Activated T-helper 9 cell treated with anti-CD3 and anti-CD28 coated beads, Interleukin-2, amount 50 U/mL, for 16 hours (primary cell): ENCODE measurements at regions not wholly inside any gene's neighbourhood (a gene's known extent, or its start where the extent isn't known, plus 50 kb on each side); places are given as distances from the start of the nearest gene placed in this dataset.
"Not testable (repeated sequence)": the region's sequence is repeated elsewhere in the genome, so short reads cannot be mapped to it uniquely, and the experiment has no call there.

Experiments
- DNase-seq: peaks from one replicate; pipeline ENCODE4 v3.0.0-alpha.2; 2020; ENCODE audit warnings: low read depth

DNA sequence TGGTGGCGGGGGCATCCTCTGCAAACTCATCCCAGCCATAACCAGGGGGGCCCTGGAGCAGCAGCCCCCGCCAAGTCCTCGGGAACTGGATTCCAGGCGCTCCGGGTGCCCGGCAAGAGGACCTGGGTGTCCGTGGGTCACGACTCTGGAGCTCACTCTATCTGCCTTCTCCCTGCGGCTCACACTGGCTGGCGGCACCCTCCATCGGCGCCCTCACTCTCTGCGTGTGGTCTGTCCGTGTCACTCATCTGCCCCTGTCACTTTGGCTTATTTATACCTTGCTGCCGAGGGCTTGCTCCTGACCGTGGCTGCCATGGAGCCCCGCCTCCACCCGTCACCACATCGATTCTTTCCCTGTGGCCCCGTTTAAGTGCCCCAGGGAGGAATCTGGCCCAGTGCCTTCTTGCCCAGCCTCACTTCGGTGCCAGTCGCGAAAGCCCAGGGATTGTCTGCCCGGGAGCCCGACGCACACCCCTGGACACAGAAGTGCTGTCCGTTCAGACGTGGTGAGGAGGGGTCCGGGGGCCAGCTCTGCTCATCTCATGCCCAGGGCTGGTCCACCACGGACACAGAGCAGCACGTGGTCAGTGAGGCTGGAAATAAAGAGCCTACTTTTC is 115.7 kb upstream of the ZNF469 start:
- not testable (repeated sequence) for DNase-seq

DNA sequence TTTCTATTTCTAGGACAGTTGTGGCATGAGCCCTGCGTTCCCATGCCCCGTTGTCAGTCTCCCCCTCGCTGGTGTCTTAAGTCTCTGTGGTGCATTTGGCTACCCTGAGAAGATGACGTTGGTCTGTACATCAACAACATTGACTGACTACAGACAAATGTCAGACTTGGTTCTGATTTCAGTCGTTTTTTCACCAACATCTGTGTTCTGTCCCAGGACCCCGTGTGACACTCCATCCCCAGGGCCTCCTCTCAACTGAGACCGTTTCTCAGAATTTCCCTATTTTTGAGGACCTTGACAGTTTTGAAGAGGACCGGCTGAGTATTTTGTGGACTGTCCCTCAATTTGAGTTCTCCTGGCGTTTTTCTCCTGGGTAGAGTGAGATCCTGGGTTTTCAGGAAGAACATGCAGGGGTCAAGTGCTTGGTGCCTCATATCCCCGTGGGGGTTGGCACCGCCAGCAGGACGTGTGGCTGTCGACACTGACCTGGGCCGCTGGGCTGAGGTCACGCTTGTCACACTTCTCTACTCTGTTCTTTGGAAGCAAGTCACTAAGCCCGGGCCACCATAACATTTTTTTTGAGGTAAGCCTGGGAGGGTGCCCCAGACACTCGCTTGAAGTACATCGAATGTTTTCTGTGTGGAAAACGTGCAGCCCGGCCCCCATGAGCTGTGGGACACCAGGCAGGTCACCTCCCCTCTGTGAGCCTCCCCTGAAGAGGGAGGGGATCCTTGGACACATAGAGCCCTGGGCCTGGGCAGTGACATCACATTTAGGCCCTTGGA is 114.4 kb upstream of the ZNF469 start:
- DNase-seq: not testable (repeated sequence)

DNA sequence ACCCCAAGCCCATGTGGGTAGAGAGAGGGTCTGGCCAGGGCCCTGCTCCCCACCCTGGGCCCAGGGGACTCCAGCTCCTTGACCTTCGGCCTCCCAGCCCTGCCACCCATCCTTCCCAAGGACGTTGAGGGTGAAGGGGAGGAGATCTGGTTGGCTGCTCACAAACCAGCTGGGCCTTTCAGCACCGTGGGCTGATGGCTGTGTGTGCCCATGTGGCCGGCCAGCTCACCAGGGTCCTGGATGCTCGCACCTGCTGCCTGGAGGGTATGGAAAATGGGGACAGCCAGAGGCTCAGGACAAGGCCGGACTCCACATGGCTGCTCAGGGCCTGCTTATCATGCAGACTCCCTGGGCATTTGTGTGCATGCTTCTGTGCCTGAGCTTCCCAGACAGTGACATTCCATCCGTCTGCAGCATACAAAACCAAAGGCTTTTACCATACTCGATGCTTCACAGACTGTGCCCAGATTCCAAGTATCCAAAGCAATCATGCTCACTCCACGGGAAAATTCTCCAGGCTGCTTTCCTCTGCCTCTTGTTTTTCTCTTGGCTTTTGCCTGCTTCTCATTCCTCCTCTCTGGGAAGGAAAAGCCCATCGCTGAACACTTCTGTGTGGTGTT is 112.5 kb upstream of the ZNF469 start:
- DNase-seq: not testable (repeated sequence)

DNA sequence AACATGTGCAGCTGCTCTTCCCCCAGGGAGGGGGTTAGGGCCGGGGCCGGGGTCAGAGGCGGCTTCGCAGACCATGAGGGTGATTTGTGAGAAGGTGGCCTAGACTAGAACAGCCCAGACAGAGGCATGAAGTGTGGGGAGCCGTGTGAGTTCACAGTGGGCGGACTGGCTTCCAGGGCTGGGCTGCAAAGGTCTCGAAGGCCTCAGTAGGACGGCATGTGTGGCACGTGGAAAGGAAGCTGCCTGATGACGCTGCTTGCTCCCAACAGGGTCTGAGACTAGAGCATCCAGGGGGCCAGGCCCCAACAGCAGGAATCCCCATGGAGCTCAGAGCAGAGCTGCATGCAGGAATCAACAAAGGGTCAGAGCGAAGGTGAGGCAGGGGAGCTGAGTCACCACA is 111.5 kb upstream of the ZNF469 start:
- DNase-seq: not testable (repeated sequence)

DNA sequence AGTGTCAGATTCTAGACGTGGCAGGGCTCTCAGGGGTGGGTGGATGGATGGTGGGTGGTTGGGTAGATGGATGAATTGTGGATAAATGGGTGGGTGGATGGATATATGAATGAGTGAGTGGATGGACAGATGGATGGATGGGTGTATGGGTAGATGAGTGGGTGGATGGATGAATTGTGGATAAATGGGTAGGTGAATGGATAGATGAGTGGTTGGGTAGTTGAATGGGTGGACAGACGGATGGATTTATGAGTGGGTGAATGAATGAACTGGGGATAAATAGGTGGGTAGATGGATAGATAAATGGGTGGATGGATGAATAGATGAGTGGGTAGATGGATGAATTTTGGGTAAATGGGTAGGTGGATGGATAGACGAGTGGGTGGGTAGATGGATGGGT is 111.0 kb upstream of the ZNF469 start:
- DNase-seq: not testable (repeated sequence)

DNA sequence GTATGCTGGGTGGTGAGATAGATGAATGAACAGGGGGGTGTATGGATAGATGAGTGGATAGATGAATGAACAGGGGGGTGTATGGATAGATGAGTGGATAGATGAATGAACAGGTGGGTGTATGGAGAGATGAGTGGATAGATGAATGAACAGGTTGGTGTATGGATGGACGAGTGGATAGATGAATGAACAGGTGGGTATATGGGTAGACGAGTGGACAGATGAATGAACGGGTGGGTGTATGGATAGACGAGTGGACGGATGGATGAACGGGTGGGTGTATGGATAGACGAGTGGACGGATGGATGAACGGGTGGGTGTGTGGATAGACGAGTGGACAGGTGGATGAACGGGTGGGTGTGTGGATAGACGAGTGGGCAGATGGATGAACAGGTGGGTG is 110.3 kb upstream of the ZNF469 start:
- not testable (repeated sequence) for DNase-seq

DNA sequence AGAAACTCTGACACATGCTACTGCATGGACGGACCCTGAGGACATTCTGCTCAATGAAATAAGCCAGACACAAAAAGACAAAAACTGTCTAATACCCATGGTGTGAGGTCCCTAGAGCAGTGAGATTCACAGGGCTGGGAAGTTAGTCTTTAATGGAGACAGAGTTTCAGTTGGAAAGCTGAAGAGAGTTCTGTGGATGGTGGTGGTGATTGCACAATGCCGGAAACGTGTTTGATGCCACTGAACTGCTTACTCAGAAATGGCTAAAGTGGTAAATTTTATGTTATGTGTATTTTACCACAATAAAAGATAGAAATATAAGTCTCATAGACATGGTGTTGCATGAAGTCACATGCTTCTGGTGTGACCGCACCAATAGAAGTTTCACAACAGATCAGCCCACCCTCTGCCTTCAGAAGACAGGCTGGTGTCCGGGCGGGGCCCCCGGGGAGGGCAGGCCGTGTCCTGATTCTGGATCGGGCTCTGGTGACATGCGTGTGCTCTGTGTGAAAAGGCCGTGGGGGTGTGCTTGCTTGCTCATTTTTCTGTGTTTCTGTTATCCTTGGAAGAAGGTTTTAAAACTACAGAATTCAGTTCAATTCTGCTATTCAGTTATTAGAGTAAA is 108.5 kb upstream of the ZNF469 start:
- DNase-seq: not testable (repeated sequence)

DNA sequence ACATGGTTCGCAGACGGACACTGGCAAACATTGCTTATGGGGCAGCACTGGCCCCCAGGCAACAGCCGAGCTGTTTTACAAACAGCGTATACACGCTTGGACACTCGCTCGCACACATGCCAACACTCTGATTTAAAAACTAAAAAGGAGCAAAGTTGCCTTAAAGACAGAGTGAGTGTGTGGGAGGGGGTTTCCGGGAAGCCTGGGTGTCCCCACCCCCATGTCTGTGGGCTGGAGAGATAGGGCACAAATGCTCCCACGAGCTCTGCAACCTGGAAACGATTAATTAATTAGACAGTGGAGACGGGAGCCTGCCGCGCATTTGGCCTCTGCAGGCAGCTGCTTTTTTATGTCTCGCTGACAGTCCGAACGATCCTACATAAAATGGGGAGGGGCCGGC is 107.9 kb upstream of the ZNF469 start:
- DNase-seq: no peak

DNA sequence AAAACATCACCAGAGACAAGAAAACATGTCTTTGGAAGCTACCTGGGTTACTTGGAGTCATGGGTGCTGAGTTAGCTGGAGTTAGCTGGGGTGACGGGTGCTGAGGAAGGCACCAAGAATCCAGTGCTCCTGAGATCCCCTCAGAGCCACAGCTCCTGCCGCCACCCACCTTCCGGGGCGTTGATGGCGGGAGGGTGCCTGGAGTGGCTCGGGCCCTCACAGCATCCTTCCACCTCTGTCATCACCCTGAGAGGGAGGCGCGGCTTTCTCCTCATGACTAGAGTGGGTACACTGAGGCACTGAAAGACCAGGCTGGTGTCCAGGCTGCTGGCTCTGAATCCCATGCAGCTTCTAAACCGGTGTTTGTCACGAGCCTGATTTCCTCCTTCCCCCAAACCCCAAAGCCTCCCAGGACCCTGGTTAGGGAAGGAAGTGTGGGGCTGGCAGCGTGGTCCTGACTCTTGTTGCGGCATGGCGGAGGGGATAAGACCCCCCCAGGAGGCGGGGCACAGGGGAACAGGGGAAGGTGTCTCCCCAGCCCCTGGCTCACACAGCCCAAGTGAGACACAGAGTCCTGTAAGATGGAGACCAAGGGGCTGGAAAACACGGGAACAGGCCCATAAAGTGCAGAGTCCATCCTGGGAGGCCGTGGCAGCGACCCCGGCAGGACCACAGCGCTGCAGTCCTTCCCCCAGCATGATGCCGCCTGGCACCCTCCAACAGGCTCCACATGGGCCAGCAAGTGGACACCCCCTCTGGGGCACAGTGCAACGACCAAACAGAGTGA is 107.2 kb upstream of the ZNF469 start:
- DNase-seq: not testable (repeated sequence)

DNA sequence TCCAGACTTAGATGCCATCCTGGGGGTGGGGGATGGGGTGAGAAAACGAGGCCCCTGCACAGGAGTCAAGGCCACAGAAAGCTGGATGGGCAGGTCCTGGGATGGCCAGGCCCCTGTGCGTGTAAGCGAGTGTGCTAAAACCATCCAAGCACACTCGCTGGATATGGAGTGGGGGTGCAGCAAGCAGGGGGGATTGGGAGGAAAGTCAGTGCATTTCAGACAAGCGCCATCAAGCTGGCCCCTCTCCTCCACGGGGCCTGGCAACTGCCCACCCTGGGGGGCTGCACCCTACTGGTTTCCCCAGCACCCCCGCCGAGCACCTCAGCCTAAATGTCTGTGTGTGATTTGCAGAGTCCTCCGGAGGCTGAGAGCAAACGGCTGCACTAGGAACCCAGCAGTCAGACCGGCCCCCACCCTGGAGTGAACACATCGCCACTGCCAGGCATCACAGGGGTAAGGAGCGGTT is 106.6 kb upstream of the ZNF469 start:
- DNase-seq: not testable (repeated sequence)

DNA sequence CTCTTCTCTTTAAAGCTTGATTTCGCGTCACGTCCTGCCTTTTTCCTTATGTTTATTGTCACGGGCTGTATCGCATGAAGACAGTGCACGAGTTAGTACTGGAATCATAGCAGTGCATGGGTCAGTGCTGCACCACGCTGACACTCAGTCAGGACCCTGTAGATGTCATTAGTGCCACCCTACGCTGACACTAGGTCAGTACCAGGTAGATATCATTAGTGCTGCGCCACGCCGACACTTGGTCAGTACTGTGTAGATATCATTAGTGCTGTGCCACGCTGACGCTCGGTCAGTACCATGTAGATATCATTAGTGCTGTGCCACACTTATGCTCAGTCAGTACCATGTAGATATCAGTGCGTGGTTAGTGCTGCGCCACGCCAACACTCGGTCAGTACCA is 106.2 kb upstream of the ZNF469 start:
- DNase-seq: no peak

DNA sequence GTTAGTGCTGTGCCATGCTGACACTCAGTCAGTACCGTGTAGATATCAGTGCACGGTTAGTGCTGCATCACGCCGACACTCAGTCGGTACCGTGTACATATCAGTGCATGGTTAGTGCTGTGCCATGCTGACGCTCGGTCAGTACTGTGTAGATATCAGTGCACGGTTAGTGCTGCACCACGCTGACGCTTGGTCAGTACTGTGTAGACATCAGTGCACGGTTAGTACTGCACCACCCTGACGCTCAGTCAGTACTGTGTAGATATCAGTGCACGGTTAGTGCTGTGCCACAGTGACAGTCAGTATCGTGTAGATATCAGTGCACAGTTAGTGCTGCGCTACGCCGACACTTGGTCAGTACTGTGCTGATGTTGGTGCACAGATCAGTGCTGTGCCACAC is 102.8 kb upstream of the ZNF469 start:
- no peak for DNase-seq

DNA sequence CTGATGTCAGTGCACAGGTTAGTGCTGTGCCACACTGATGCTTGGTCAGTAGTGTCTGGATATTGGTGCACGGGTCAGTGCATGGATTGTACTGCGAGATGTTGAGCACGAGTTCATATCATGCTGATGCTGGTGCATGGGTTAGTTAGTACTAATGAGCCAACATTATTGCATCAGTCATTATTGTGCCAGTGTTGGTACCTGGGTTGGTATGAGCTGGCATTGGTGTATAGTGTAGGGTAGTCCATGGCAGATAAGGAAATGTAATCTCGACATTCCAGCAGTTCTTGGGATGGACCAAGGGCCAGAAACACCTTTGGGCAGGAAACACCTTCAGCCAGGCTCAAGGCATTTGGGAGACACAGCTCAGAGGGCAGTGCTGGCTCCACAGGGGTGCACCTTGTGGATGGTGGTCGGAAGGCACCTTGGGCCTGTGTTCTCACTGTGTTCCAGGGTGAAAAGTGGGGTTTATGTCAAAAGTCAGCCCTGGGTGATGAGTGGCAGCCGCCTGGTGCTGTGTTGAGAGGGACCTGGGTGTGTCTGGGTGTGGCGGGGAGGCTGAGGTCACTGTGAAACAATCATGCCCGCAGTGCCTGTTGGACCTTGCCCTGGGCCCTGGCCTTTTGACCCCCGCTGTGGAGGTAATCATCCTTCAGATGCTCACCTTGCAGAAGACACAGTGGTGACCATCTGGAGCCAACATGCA is 100.7 kb upstream of the ZNF469 start:
- DNase-seq: no peak

DNA sequence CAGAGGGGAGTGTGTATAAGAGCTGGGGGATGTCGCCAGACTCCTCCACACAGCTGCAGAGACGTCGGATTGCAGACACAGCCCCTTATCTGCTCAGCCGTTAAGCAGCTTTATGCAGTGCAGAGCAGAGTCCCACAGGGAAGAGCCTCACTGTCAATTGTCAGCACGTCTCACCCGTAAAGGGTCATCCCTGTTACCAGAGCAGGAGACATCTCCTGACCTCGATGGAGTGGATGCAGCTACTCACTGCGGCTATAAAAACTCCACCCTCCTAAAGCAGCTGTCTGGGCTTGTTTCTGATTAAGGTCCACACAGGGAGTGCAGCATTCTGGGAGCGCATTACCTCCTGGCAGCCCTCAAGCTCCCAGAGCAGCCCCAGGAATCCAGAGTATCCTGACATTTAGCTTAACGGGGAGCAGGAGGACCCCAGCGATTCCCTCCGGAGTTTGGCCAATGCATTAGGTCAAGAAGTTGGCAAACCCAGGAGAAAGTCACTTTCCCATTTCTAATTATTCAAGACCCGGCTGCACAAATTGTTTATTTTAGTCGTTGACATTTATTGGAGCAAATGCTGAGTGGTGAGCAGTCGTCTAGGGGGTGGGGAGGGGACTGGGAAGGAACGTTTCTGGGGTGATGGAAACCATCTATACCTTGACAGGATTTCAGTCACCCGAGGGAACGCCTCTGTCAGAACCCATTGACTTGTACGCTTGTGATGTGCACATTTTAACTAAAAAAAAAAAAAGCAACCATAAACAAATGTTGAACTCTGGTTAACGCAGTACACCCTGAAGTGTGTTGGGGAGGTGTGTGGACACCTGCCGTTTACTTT is 100.0 kb upstream of the ZNF469 start:
- no peak for DNase-seq

DNA sequence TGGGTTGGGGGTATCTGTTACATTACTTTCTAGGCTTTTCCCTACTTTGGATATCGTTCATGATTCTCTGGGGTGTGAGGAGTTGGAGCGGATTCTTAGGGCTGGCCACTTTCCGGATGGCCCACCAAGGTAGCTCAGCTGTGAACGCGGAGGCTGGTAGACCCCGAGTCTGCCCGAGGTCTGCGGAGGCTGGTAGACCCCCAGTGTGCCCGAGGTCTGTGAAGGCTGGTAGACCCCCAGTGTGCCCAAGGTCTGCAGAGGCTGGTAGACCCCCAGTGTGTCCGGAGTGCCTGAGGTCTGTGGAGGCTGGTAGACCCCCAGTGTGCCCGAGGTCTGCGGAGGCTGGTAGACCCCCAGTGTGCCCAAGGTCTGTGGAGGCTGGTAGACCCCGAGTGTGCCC is 99.2 kb upstream of the ZNF469 start:
- no peak for DNase-seq

DNA sequence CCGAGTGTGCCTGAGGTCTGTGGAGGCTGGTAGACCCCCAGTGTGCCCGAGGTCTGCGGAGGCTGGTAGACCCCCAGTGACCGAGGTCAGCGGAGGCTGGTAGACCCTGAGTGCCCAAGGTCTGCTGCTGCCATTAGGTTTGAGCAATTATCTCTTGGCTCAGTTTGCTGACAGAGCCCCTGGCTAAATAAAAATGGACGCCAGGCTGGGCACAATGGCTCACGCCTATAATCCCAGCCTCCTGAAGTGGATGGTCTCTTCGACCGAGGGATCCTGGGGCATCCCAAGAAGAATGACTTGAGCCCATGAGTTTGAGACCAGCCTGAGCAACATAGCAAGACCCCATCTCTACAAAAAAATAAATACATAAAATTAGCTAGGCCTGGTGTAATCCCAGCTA is 98.7 kb upstream of the ZNF469 start:
- no peak for DNase-seq

DNA sequence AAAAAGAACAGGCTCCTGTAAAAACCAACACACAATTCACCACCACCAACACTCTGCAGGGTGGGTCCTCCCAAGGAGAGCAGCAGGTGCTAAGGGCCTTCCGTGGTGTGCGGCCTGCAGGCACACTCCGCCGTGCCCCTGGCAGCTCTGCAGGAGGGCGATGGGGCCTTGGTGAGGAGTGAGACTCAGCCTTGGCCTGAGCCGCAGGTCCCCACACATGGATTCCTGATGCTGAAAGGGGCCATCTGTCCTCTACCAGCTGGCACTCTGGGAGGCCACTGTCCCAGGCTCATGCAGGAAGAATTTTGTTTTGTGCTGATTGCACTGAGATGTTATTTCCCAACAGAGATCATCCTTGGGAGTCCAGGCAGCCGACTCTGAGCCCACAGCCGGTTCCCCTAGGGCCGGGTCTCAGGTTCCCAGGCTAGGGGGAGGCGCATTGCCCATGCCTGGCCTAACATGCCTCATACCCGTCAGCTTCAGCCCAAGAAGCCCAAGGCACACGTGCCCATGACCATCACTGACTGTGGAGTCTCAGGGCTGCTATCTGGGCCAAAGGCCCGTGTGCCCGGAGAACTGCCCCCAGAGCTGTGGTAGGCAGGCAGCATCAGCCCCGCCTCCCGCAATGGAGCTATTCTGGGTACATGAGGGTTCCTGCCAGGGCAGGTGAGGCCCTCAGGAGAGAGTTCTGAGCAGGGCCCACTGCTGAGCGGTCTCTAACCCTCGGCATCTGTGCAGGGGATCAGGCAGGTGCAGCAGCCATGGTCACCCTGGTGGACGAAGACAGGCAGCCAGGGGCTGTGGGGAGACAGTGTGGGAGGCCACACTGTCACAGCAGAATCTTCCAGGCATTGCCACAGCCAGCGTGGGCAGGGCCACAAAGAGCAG is 97.9 kb upstream of the ZNF469 start:
- no peak for DNase-seq

DNA sequence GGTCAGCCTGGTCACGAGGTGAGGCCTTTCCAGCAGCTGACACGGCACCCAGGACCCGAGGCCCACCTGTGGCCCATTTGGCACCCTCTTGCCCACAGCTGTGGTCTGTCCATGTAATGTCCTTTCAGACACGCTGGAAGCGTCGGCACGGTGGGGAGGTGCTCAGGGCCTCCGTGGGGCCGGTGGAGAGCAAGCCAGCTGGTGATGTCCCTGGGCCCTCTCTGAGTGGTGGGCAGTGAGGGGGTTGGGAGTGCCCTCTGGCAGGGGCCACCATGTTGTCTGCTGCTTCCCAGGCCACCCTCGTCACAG is 97.3 kb upstream of the ZNF469 start:
- no peak for DNase-seq

DNA sequence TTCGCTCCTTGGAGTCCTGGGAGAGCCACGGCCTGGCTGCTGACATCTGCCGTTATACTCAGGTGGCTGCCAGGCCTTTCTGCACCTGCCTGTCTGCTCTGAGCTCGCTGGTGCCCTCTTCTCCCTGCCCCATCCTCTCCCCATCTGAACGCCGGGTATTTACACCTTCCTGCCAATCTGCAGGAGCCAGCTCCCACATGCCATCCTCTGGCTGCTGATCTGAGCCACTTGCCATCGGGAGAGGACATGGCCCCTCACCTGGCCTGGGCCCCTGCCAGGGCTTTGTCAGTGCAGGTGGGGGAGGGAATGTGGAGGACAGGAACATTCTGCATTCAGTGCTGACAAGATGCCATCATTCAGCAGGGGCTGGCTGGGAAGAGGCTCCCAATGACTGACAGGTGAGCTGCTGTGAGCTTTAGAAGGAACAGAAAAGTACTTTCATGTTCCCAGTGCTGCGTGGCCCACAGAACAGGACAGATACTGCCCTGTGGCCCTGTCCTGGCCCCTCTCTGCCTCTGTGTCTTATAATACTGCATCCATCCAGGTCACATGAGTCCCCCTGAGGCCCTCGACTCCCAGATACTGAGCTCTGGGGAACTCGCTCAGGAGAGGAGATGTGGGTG is 96.3 kb upstream of the ZNF469 start:
- no peak for DNase-seq
